ENCODE measurements at regions not wholly inside any gene's neighbourhood (a gene's known extent, or its start where the extent isn't known, plus 50 kb on each side); places are given as distances from the start of the nearest gene placed in this dataset.

GRCh38 chr4:136097676-136098075 lies 1434.6 kb downstream of the PCDH18 start:
- no peaks in the 10 kb centered on the region for H3K27me3 Mint-ChIP-seq (ENCODE audit: unreplicated experiment)
- H3K4me1 Mint-ChIP-seq (ENCODE audit: unreplicated experiment) = peaks cover 14% of the 10 kb centered on the region
- DNase-seq (ENCODE audit: extremely low spot score, unreplicated experiment) = no peak
- TF ChIP-seq, protein P1, sequence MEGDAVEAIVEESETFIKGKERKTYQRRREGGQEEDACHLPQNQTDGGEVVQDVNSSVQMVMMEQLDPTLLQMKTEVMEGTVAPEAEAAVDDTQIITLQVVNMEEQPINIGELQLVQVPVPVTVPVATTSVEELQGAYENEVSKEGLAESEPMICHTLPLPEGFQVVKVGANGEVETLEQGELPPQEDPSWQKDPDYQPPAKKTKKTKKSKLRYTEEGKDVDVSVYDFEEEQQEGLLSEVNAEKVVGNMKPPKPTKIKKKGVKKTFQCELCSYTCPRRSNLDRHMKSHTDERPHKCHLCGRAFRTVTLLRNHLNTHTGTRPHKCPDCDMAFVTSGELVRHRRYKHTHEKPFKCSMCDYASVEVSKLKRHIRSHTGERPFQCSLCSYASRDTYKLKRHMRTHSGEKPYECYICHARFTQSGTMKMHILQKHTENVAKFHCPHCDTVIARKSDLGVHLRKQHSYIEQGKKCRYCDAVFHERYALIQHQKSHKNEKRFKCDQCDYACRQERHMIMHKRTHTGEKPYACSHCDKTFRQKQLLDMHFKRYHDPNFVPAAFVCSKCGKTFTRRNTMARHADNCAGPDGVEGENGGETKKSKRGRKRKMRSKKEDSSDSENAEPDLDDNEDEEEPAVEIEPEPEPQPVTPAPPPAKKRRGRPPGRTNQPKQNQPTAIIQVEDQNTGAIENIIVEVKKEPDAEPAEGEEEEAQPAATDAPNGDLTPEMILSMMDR (IDR thresholded peaks at IDR 0.05) = no peak
- H3K4me3 Mint-ChIP-seq (ENCODE audit: unreplicated experiment) = no peak overlapping the region
- H3K36me3 Mint-ChIP-seq (ENCODE audit: unreplicated experiment) = no peaks in the 10 kb centered on the region
- no peak overlapping the region for H3K27ac Mint-ChIP-seq (ENCODE audit: unreplicated experiment)
- peaks cover 7% of the 10 kb centered on the region for H3K9me3 Mint-ChIP-seq (ENCODE audit: unreplicated experiment)

DNA sequence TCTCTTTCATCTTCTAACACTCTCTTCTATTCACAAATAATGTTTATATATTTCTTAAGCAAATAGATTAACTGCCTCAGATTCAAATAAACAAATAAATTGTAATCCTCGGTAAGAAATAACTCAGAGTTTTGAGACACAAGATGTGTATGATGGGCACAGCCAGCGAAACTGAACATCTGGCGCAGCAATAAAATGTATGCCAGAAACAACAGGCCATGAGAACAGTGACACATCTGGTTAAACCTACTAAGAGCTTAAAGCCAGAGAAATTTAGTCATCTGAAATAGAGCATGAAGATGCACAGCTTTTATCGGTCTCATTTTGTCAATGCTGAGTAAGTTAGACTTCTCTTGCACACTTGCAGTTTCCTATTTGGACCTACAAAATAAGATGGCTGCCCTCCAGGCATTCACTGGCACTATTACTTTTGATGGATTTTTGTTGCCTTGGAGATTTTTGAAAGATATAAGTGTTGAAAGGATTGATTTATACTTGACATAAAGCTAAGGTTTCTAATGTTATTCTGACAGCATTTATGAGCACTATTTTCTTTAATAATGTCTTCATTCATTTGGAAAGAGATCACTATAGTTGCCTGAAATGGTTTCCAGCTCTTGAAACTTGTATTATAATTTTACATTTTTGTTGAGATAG lies 1444.0 kb downstream of the PCDH18 start:
- H3K27me3 Mint-ChIP-seq (ENCODE audit: unreplicated experiment) = no peaks in the 10 kb centered on the region
- no peaks in the 10 kb centered on the region for H3K4me1 Mint-ChIP-seq (ENCODE audit: unreplicated experiment)

GRCh38 chr4:136078976-136079375 lies 1453.3 kb downstream of the PCDH18 start:
- TF ChIP-seq, protein P1 (IDR thresholded peaks at IDR 0.05) = no peak
- H3K27ac Mint-ChIP-seq (ENCODE audit: unreplicated experiment) = no peak overlapping the region
- no peak for DNase-seq (ENCODE audit: extremely low spot score, unreplicated experiment)
- H3K4me1 Mint-ChIP-seq (ENCODE audit: unreplicated experiment) = no peaks in the 10 kb centered on the region
- H3K36me3 Mint-ChIP-seq (ENCODE audit: unreplicated experiment) = no peaks in the 10 kb centered on the region
- no peaks in the 10 kb centered on the region for H3K27me3 Mint-ChIP-seq (ENCODE audit: unreplicated experiment)
- no peaks in the 10 kb centered on the region for H3K9me3 Mint-ChIP-seq (ENCODE audit: unreplicated experiment)
- no peak overlapping the region for H3K4me3 Mint-ChIP-seq (ENCODE audit: unreplicated experiment)

More for the DNA sequence above, 1444.0 kb downstream of the PCDH18 start:
- Mint-ChIP-seq H3K4me3 (ENCODE audit: unreplicated experiment) (no peak overlapping the region), H3K9me3 (ENCODE audit: unreplicated experiment) (no peaks in the 10 kb centered on the region), H3K27ac (ENCODE audit: unreplicated experiment) (no peak overlapping the region), H3K36me3 (ENCODE audit: unreplicated experiment) (no peaks in the 10 kb centered on the region)
- TF ChIP-seq, protein P1 (IDR thresholded peaks at IDR 0.05) = no peak
- DNase-seq (ENCODE audit: extremely low spot score, unreplicated experiment) = no peak

- Mint-ChIP-seq H3K27ac (ENCODE audit: unreplicated experiment) (no peak overlapping the region), H3K9me3 (ENCODE audit: unreplicated experiment) (no peaks in the 10 kb centered on the region), H3K4me1 (ENCODE audit: unreplicated experiment) (no peaks in the 10 kb centered on the region), H3K4me3 (ENCODE audit: unreplicated experiment) (no peak overlapping the region), H3K27me3 (ENCODE audit: unreplicated experiment) (no peaks in the 10 kb centered on the region), H3K36me3 (ENCODE audit: unreplicated experiment) (no peaks in the 10 kb centered on the region)
- TF ChIP-seq, protein P1 (IDR thresholded peaks at IDR 0.05) = no peak
- no peak for DNase-seq (ENCODE audit: extremely low spot score, unreplicated experiment)
These were observed 1475.5 kb downstream of the PCDH18 start for GRCh38 chr4:136056748-136057147.

- TF ChIP-seq, protein P1 (IDR thresholded peaks at IDR 0.05) = no peak
- no peaks in the 10 kb centered on the region for H3K9me3 Mint-ChIP-seq (ENCODE audit: unreplicated experiment)
These were observed 1476.9 kb downstream of the PCDH18 start for GRCh38 chr4:136055360-136055759.

More at GRCh38 chr4:136055360-136055759, 1476.9 kb downstream of the PCDH18 start:
- no peak for DNase-seq (ENCODE audit: extremely low spot score, unreplicated experiment)
- no peaks in the 10 kb centered on the region for H3K27me3 Mint-ChIP-seq (ENCODE audit: unreplicated experiment)
- H3K36me3 Mint-ChIP-seq (ENCODE audit: unreplicated experiment) = no peaks in the 10 kb centered on the region
- H3K27ac Mint-ChIP-seq (ENCODE audit: unreplicated experiment) = no peak overlapping the region
- no peak overlapping the region for H3K4me3 Mint-ChIP-seq (ENCODE audit: unreplicated experiment)
- no peaks in the 10 kb centered on the region for H3K4me1 Mint-ChIP-seq (ENCODE audit: unreplicated experiment)
